ENCODE measurements at regions not wholly inside any gene's neighbourhood (a gene's known extent, or its start where the extent isn't known, plus 50 kb on each side); places are given as distances from the start of the nearest gene placed in this dataset.
A peak's percentile ranks its signal among the peaks of the same experiment; 100 is the strongest.
"Not testable (repeated sequence)": the region's sequence is repeated elsewhere in the genome, so short reads cannot be mapped to it uniquely, and the experiment has no call there.

DNA sequence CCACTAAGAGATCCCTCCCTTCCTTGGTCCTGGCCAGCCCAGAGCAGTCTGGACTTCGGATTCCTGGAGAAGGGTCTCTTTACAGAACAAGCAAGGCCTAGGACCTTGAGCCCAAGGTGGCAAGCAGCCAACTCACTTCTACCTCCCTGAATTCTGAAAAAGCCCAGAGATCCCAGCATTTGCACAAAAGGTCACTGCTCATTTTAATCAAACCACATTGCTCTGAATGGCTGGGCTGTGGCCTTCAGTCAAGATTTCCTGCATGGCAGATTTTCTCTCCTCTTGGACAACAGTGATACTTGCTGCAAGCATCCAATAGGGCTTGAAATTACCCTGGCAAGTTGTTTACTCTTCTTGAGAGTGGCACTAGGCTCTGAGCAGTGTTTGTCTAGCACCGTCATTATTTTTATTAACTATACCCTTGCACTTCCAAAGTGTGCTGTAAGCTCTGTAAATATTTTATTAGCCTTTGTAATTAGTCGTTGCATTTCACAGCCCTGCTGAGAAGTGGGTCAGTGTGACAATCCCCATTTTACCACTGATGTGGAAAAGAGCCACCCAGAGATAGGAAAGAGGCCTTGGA lies 274.7 kb upstream of the CTNNB1 start:
- peak; percentile 70 for ATAC-seq
- DNase-seq (ENCODE audit: low spot score), result no peak

DNA sequence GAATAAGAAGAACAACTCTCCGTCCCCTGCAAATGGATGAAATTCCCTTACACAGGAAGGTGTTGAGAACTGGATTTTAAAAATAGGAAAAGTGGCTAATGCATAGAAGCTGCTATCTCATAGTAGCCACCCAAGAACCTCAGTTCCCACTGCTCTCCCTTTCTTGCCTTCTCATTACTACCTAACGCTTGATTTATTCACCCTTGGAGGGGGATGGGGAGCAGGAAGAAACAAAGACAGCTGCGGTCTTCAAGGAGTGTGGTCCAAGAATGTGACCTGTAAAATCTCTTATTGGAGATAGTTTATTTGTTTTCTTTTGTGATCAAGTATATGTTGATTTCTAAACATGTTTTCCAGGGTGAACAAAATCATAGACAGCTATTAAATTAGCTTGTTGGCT lies 274.1 kb upstream of the CTNNB1 start:
- DNase-seq (ENCODE audit: low spot score) (no peak), ATAC-seq (no peak)

DNA sequence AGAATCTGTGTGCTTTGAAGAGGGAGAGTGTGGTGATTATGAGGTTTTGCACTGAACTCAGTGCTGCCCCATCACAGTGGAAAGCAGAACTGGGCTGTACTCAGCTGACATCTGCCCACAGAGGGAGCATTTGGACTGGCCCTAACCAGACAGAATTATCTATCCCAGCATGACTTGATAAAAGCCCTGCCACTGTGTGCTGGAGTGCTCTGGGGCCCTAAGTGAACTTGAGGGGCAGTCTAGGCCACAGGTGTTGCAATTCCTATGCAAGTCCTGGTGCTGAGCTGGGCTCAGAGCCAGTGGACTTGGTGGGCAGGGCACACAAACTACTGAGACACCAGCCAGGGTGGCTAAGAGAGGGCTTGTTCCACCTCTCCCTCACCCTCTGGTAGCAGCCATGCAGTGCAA lies 269.2 kb upstream of the CTNNB1 start:
- DNase-seq (ENCODE audit: low spot score), result peak; percentile 74
- ATAC-seq, result peak; percentile 96

DNA sequence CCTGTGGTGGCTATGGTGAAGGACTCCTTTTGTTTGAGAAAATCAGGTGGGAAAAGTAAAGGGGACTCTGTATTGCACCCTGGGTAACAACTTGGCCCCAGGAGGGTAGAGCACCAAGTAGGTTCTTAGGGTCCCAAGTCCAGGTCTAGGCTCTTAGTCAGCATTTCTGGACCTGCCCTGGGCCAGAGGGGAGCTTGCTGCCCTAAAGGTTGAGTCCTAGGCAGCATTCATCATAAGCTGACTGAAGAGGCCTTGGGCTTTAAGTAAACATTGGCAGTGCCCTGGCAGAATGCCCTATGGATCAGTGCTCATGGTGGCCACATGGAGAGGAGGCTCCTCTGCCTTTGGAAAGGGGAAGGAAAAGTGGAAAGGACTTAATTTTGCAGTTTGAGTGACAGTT lies 268.5 kb upstream of the CTNNB1 start:
- peak; percentile 51 for ATAC-seq
- DNase-seq (ENCODE audit: low spot score), result no peak

DNA sequence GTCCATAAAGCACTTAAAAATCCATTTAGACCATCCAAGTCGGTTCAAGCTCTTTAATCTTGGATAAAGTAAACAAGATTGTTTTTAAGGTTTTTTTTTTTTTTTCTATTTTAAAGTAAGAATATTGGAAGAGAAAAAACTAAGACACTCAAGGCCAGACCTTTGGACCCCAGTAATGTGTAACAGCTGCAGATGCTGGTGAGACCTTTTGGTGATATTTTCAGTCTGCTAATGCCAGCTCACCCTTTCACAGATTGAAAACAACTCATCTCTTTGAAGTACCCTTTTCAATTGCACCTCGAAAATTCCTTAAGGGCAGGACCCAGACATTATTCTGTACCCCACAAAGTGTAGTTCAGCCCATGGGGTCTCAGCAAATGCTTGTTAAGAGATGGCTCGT lies 260.7 kb upstream of the CTNNB1 start:
- DNase-seq (ENCODE audit: low spot score) (no peak), ATAC-seq (no peak)

DNA sequence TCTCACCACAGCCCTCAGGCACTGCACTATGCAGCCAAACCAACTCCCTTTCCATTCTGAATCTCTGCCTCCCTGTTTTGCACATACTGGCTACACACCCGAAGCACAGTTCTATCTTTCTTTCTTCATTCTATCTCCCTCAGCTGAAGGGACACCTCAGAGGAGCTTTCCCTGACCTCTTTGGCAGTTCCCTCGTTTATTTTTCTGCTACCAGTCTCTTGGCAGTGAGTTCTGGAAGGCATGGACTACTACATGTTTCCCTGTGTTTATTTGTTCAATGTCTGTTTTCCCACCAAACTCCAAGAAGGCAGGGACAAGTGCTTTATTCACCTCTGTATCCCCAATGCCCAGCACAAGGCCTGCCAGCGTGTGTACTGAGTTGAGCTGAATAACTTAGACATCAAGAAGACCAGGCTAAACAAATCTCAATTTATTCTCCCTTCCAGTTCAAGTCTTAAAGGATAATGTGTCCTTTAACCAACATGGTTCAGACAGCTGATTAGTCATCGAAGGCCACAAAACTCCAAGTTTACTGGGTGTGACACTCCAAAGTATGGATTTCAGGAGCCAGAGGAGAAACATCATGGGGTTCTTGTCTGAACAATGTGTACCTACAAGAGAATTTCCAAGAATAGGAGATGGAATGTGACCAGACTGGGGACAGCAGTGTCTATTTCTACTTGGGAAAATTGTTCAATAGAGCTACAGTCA lies 260.1 kb upstream of the CTNNB1 start:
- ATAC-seq, result peak; percentile 87
- DNase-seq (ENCODE audit: low spot score), result no peak

DNA sequence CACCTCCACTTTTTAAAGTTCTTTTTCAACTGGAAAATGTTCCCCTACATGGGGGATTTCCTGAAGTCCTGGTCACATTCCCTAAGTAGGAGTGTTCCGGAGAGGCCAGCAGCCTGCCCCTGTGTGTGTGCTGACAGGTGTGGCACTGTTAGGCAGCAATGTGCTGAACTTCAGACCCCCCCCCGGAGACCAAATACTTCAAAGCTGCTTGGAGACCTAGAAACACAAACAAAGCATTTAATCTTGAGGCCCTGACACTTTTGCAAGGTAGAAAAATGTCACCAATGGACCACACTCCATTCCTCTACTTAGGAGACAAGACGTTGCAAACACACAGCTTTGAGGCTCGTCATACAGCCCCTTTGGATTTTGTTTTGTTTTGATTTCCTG lies 259.6 kb upstream of the CTNNB1 start:
- ATAC-seq, result no peak
- no peak for DNase-seq (ENCODE audit: low spot score)

DNA sequence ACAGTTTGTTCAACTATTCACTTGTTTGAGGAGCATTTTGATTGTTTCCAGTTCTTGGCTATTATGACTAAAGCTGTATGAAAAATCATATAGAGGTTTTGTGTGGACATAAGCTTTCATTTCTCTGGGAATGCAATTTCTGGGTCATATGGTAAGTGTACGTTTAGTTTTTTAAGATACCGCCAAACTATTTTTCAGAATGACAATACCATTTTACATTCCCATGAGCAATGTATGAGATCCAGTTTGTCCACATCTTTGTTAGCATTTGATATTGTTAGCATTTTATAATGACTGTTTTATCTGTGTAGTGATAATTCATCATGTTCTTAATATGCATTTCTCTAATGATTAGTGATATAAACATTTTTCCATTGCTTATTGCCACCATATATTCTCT lies 258.7 kb upstream of the CTNNB1 start:
- DNase-seq (ENCODE audit: low spot score) (no peak), ATAC-seq (no peak)

DNA sequence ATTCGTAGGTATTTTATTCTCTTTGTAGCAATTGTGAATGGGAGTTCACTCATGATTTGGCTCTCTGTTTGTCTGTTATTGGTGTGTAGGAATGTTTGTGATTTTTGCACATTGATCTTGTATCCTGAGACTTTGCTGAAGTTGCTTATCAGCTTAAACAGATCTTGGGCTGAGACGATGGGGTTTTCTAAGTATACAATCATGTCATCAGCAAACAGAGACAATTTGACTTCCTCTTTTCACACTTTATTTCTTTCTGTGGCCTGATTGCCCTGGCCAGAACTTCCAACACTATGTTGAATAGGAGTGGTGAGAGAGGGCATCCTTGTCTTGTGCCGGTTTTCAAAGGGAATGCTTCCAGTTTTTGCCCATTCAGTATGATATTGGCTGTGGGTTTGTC lies 252.3 kb upstream of the CTNNB1 start:
- DNase-seq (ENCODE audit: low spot score); ATAC-seq: not testable (repeated sequence)

DNA sequence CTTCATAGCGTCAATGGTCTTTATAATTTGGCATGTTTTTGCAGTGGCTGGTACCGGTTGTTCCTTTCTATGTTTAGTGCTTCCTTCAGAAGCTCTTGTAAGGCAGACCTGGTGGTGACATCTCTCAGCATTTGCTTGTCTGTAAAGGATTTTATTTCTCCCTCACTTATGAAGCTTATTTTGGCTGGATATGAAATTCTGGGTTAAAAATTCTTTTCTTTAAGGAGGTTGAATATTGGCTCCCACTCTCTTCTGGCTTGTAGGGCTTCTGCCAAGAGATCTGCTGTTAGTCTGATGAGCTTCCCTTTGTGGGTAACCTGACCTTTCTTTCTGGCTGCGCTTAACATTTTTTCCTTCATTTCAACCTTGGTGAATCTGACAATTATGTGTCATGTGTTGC lies 250.0 kb upstream of the CTNNB1 start:
- DNase-seq (ENCODE audit: low spot score); ATAC-seq: not testable (repeated sequence)

DNA sequence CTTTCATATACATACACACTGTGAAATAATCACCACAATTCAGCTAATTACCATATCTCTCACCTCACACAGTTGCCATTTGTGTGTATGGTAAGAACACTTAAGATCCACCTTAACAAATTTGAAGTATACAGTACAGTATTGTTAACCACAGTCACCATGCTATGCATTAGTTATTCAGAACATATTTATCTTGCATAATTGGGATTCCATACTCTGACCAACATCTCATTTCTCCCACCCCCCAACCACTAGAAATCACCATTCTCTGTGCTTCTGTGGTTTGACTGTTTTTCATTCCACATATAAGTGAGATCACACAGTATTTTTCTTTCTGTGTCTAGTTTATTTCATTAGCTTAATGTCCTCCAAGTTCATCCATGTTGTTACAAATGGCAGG lies 247.7 kb upstream of the CTNNB1 start:
- DNase-seq (ENCODE audit: low spot score) (no peak), ATAC-seq (no peak)

DNA sequence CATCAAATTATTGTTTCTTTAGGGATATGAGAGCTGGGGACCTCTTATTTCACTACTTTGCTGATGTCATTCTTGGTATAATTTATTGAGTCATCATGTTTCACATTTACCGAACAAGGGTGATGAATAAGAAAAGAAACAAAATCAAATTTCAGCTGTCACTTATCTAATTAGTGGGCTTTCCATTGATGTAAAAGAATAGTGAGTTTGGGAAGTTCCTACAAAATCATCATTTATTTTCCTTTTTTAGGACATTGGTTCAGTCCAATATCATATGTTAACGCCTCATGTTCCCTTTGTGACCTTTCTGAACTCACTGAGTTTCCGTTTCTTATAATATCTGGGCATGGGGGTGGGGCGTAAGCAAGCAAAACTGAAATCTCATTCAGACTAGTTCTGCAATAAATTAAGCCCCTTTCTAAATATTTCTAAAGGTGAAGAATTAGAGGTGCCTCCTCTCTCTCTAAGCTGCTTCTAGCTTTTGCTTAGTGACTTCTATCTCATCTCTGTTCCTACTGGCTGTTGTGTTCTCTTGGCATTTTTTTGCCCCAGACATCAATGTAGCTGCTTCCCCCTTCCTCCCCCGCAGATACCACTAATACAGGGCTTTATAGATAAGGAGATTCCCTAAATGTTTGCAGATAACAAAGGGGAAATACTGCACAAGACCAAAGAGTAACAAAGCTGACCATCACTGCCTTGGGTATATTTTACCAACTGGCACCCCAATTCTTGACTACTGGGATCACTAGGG lies 238.0 kb upstream of the CTNNB1 start:
- ATAC-seq, result no peak
- no peak for DNase-seq (ENCODE audit: low spot score)

DNA sequence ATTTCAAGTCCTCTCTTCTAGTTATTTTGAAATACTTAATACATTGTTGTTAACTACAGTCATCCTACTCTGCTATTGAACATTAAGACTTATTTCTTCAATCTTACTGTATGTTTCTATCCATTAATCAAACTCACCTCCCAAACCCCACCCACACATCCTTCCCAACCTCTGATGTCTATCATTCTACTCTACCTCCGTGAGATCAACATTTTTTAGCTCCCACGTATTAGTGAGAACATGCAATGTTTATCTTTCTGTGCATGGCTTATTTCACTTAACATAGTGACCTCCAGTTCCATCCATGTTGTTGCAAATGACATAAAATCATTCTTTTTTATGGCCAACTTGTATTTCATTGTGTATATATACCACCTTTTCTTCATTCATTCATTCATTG lies 236.6 kb upstream of the CTNNB1 start:
- no peak for DNase-seq (ENCODE audit: low spot score)
- no peak for ATAC-seq

DNA sequence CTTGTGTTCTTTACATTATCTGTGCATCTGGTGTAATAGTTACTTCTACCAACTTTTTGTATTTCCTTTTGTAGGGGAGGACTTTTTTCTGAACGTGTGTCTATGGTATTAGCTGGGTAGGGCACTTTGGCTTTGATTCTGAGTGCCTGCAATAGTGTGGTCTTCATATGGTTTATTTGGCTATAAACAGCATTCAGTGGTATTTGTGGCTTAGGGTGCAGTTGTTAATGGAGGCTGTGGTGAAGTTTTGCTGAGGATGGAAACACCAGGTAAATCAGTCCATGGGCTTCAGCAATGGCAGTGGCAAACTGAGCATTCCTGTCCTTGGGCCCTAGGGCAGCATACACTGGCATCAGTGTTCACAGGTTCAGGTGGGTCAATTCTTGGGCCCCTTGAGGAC lies 230.6 kb upstream of the CTNNB1 start:
- ATAC-seq (no peak), DNase-seq (ENCODE audit: low spot score) (no peak)

DNA sequence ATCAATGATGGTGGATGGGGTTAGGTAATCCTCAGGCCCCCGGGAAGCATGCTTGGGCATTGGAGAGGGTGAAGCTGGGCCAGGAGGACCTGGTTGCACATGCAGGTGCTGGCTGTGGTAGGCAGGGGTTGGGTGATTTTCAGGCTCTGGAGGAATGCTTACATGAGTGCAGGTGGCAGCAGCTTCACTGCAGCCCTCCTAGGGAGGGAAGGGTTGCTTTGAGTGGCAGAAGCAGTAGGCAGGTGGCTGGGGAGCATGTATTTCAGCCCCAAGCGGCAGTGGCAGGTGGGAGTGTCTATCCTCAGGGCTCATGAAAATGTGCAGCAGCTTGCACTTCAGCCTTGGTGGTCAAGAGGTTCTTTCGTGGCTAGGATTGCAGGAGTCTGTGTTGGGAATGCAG lies 230.0 kb upstream of the CTNNB1 start:
- no peak for DNase-seq (ENCODE audit: low spot score)
- no peak for ATAC-seq

DNA sequence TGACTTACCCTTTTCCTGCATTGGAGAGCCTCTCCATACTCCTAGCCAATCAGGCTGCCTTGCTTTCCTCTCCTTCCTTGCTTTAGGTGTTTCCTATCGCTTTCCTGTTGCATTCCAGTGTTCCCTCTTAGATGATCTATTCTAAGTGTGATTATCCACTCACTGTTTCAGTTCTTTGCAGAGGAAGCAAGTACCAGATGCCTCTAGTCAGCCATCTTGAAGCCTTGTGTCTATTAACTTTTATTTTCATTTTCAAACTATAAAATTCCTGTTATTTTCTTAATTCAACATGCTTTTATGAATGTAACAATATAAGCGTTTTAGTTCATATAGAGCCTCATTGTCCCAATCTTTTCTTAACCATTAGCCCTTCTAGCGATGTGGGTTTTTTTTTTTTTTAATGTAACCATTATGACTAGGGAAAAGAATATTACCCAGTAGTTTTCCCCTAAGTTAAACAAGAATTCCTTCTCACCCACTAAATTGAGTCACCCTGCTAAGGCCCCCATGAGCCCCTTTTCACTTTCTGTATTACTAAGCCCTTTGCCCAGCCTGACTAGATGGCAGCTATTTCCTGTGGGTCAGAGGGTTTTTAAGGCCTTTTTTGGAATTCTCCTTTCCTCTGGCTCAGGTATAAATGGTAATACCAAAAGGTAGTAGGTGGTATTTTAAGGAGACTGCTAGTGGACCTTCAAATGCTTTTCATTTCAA lies 229.4 kb upstream of the CTNNB1 start:
- ATAC-seq, result no peak
- DNase-seq (ENCODE audit: low spot score), result no peak

DNA sequence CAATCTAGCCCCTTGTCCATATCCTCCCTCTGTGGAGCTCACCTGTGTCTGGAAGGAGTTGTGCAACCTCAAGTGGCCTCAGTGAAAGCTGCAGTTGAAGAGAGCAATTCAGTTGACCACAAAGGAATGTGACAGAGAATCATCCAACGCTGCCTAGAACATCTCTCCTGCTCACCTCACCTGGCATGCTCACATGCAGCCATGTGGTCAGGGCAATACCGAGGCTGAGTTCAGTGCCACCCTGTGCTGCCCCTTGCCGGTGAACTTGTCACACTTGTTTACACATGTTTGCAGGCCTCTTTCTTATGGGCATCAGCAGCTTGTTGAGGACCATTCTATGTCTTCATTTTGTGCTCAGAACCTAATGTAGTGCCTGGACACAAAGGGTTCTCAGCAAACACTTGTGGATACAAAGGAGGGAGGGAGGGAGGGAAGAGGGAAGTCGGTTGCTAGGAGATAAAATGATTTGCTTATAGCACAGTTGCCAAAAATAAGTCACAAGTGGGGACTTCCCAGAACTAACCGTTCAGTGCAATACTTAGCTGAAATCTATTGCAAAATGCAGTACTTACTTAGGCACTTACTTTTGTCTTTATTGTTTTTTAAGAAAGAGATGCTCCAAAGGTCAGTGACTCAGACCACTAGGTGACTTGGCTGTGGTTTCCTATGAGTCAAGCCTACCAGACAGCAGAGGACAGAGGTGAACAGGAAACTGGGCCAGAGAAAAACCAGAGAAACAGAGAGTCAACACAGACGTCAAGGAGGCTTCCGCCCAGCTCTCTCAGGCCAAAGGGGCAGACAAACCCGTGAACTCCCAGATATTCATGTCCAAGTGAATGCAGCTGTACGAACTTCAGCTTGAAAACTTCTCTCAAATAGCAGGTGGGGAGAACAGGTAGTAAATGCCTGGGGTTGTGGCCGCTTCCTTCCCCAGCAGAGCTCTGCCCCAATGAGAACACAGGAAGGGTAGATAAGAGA lies 227.8 kb upstream of the CTNNB1 start:
- ATAC-seq, result peak; percentile 88
- peak; percentile 58 for DNase-seq (ENCODE audit: low spot score)

DNA sequence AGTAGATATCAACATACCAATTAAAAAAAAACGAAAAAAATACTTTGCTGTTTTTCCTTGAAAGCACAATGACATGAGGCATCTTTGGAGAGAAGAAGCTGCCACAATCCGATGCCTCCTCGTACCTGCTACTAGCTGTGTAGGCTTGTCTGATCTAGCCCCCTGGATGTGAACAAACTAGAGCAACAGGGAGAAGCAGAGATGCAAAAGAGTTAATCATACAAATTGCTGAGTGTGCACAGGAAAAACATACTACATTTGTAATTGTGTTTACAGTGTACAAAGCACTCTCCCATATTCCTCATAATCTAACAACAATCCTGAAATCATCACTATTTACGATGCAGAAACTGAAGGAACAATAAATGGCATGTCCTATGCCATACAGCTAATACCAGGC lies 227.0 kb upstream of the CTNNB1 start:
- DNase-seq (ENCODE audit: low spot score), result no peak

DNA sequence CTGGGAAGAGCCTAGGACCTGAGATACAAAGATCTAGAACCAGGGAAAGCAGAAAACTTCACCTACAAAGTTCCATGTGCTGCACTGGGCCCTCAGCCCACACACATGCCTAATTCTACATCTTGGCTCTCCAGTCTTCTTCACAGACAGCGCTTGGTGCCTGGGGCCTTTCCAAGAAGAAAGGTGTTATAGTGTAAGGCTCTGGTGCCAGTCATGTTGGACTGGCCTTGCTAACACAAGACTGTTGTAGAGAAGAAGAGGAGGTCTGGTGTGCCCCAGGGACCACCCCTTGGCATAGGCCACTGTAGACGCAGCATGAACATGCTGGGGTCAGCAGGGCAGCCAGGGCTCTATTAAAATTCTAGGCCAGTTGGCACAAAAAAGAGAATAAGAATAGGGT lies 226.2 kb upstream of the CTNNB1 start:
- DNase-seq (ENCODE audit: low spot score) (no peak), ATAC-seq (no peak)

More for the DNA sequence above, 227.0 kb upstream of the CTNNB1 start:
- ATAC-seq, result no peak

DNA sequence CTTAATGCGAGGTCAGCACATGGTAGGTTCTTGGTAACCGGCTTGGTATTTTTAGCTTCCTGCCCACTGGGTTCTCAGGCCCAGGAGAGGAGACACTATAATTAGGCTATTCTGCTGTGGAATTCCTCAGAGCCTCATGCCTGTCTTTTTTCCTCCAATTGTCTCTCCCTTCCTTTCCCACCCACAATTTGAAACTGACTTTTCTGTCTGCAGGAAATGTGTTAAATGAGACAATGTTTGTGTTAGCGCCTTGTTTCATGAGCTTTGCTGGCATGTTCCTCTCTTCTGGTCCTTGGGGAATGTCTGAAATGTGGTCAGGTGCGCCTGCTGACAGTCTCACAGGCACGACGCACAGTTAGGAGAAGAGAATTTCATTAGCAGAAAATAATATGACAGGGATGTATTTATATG lies 223.6 kb upstream of the CTNNB1 start:
- ATAC-seq, result peak; percentile 42
- no peak for DNase-seq (ENCODE audit: low spot score)
